ENCODE measurements at regions not wholly inside any gene's neighbourhood (a gene's known extent, or its start where the extent isn't known, plus 50 kb on each side); places are given as distances from the start of the nearest gene placed in this dataset.

DNA sequence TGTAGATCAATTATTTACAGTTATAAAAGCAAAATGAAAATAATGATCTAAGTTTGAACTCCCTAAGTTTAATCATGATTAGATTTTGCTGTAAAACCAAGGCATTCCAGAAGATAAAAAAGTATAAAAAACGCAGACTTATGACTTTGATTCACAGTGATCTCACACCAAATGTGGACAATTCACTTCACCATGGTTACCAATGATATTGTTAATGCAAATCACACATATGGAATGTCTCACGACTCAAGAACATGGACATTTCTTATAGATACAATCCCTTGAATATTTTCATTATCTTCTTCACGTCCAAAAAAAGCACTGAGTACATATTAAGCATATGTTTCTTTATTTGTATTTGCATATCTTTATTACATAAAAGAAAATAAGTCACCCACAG, 1054.2 kb downstream of the NAALADL2 start:
- DNase-seq = no peak

DNA sequence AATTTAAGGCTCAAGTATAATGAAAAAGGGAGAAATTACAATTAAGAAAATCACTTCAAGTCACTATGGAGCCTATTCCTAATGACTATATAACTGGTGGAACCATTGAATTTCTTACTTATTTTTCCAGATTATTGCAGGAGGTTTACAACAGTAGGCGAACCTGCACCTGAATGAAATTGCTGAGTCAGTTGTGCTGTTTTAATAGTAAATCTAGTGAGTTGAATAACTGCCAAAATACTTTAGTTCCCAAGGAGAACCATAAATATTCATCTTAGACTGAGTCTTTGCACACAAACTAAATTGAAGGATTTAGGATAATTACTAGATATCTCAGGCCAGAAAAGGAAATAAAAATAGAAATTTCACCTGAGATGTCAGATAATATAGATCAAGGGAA, 1052.8 kb downstream of the NAALADL2 start:
- DNase-seq = no peak

DNA sequence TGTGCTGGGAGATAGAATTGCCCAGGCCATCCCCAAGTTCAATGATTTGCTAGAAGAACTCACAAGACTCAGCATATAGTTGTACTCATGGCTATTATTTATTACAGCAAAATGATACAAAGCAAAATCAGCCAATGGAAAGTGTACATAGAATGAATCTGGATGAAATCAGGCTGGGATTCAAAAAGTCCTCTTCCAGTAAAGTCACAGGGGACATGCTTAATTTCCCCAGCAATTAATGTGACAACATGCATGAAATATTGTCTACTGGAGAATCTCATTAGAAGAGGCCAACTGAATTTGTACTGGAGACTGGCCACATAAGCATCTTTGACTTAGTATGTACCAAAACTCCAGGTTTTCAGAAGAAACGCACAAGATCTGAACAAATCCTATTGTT, 1043.1 kb downstream of the NAALADL2 start:
- DNase-seq = no peak

DNA sequence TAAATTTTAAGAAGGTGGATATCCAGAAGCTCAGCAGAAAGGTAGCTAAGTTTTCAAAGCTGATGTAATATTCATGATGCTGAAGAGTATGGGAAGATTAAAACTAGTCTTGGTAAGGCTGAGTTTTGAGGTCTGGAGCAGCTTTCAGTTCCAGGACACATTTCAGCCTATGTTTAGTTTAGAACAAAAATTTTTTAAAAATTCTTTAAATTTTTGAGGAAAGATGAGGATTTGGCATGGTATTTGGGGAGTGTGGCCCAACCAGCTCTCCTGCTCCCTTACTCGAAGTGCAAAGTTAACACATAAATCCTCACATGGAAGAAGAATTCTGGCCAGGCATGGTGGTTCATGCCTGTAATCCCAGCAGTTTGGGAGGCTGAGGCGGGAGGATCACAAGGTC, 1039.1 kb downstream of the NAALADL2 start:
- DNase-seq = no peak

DNA sequence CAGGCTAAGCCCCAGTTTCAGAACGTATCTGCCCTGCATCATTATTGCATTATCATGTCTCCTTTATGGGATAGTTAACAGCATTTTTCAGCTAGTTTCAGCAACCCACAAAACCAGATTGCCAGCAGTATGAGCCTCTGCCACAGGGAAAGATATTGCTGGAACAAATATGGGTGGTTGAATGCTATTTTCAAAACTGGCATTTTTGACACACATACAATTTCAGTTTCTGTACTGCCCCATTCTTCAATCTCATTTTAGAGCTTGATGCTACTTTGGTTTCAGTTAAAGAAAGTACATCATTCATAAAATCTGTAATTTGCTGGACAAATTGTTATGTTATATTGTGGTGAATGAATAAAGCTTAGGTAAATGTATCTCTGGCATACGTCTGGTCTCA, 1037.5 kb downstream of the NAALADL2 start:
- no peak for DNase-seq

DNA sequence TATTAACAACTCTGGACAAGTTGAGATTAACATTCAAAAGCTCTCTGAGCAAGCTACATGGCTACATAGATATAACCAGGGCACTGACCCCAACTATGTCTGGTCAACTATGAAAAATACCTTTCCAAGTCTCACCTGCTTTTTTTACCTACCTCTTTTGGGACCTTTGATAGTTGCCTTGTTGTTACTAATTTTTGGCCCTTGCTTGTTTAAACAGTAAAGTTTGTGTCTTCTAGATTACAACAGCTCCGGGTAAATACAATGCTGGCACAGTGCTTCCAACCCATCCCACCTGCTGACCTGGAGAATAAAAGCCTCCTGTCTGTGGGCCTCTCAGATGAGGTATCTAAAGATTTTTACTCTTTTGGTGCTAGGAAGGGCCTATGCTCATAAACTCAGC, 1036.6 kb downstream of the NAALADL2 start:
- no peak for DNase-seq

DNA sequence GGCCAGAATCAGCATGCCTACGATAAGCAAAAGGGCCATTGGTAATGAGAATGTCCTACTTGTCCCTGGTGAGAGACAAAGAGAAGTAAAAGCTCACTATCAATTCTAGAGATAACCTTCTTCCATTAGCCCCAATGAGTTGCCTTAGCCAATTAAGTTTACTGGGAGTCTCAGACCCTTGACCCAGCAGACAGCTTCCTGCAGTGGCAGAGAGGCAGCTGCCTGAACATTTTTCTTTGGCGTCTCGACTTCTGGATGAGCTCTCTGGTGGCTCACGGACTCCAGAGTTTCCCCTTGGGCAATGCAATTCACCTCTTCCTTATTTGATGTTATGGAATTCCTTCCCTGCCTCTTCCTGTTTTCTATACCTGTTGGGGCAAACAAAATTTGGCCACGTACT, 1034.4 kb downstream of the NAALADL2 start:
- DNase-seq = no peak

DNA sequence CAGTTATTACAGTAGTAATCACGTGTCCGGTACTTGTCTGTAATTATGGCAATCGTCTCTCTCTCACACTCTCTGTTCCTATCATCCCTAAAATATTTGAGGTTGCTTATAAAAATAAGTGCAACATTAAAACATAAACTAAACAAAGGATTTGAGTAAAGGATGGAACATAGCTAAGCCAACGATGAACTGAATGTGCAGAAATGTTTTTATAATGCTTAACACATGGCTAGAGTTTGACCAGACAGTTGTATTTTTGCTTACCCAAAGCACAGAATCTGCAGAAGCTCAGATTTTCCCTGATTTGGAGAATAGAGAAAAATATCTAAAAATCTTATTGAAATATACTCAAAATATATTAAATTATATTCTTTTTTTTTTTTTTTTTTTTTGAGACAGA, 1030.9 kb downstream of the NAALADL2 start:
- no peak for DNase-seq

DNA sequence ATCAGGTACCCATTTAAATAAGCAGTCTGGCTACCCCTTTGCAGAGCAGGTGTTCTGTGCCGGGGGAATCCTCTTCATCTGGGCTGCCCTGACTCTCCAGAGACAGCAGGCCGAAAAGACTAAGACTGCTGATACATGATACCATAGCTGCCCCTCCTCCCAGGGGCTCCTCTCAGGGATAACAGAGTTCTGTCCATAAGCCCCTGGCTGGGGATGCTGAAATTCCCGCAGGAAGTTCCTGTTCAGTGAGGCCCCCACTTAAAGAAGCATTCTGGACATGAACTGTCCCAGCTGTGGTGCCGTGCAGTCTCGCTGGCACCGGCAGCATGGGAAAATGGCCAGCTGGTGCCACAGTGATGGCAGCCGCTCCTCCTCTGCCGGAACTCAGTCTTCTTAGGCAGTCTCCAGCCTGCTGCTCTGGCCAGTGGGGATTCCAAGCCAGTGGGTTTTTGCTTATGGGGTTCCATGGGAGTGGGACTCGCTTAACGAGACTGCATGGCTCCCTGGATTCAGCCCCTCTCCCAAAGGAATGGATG, 1026.2 kb downstream of the NAALADL2 start:
- no peak for DNase-seq

DNA sequence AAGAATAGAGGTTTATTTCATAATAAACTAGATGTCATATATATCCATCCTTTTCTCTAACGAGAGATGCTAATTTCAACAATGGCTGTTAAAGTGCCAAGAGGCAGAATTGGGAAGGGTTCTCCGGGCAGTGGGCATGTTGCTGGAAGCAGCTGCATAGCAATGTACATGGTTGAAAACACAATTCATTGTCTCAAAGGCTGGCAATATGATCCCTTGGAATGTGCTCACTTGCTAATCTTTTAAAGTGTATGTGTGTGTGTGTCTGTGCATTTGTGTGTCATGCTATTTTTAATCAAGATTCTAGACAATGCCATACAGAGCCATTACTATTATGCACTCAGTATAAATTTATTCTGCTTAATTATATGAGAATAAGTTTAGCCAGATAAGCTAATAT, 1020.3 kb downstream of the NAALADL2 start:
- DNase-seq = no peak

DNA sequence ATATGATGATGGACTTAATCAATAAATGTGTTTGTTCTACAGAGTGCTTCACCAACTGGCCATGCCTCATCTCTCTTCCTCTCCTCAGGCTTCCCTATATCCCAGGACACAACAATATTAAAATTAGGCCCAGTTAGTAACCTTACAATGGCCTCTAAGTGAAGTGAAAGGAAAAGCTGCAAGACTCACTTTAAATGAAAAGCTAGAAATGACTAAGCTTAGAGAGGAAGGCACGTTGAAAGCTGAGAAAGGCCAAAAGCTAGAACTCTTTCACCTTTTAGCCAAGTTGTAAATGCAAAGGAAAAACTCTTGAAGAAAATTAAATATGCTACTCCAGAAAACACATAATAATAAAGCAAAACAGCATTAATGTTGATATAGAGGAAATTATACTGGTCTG, 1010.3 kb downstream of the NAALADL2 start:
- no peak for DNase-seq

DNA sequence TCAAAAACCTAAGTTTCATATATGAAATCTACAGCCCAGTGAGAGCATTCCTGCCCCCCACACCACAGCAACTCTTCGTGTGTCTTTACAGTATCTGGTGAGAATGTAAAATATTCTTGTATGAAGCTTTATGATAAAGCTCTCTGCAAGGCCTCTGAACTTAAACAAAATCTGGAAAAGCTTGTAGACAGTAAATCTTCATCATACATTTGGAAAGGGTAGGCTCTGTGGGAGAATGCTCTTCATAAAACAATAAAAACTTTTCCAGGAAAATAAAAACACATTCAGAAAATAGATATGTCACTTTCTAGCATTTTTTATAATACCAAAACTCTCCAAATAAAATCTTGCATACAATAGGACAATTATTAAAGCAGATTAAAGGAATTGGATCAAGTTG, 1009.5 kb downstream of the NAALADL2 start:
- DNase-seq = no peak

DNA sequence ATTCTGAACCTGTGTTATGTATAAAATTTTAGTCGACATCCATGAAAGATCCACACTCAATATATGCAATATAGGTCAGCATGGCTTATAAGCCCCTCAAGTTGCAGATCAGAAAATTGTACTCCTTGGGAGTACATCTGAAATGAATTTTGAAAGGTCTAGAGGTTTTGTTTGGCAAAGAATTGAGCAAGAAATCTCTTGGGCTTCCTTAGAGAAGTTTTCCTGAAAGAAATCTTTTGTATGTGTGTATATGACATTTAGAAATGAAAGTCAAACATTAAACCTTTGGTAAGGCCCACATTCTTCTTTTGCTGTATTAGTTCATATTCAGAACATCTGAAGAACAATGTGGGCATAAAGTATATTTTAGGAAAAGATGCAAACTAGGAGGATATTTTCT, 1006.6 kb downstream of the NAALADL2 start:
- DNase-seq = no peak

DNA sequence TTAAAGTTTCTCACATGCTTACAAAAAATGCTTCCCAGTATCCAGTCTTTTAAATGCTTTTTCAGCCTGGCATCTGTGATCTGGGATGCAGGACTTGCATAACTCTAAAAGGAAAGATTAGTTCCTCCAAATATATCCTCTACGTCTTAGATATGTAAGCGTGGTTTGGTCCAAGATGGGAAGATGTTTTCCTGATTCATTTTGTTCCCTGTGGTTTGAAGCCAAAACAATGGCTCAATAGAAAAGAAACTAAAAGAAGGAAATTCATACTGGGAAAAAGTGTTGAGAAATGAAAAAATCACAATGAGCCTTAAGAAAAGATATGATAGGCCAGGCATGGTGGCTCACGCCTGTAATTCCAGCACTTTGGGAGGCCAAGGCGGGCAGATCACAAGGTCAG, 1002.8 kb downstream of the NAALADL2 start:
- DNase-seq = no peak
